ENCODE measurements at regions not wholly inside any gene's neighbourhood (a gene's known extent, or its start where the extent isn't known, plus 50 kb on each side); places are given as distances from the start of the nearest gene placed in this dataset.

DNA sequence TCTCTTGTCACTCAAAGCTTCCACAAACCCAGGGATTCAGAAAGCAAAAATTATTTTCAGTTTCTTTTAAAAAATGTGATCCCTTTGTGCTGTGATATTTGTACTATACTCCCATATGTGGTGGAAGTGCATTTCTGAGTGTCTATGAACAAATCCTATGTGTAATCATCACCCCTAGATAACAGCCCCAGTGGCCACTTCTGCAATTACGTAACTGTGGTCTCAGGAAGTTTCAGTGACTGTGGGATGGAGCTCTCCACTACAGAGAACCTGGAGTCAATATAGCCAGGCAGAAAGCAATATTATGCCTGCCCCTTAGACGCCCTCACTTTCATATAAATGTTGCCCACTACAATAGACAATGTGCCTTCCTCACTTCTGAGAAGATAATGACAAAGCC, 1101.7 kb upstream of the GHITM start:
- TF ChIP-seq, protein P1, sequence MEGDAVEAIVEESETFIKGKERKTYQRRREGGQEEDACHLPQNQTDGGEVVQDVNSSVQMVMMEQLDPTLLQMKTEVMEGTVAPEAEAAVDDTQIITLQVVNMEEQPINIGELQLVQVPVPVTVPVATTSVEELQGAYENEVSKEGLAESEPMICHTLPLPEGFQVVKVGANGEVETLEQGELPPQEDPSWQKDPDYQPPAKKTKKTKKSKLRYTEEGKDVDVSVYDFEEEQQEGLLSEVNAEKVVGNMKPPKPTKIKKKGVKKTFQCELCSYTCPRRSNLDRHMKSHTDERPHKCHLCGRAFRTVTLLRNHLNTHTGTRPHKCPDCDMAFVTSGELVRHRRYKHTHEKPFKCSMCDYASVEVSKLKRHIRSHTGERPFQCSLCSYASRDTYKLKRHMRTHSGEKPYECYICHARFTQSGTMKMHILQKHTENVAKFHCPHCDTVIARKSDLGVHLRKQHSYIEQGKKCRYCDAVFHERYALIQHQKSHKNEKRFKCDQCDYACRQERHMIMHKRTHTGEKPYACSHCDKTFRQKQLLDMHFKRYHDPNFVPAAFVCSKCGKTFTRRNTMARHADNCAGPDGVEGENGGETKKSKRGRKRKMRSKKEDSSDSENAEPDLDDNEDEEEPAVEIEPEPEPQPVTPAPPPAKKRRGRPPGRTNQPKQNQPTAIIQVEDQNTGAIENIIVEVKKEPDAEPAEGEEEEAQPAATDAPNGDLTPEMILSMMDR (IDR thresholded peaks at IDR 0.05) = no peak
- no peak for TF ChIP-seq POLR2A (IDR thresholded peaks at IDR 0.05)
